ENCODE measurements at regions not wholly inside any gene's neighbourhood (a gene's known extent, or its start where the extent isn't known, plus 50 kb on each side); places are given as distances from the start of the nearest gene placed in this dataset.

GRCh38 chr2:14988600-14988999, 356.1 kb downstream of the LRATD1 start:
- H3K4me1 Mint-ChIP-seq: no peaks in the 10 kb centered on the region
- no peak overlapping the region for H3K4me3 Mint-ChIP-seq
- H3K9ac ChIP-seq (ENCODE audit: low read length): no peak overlapping the region
- H3K4me1 ChIP-seq (ENCODE audit: control insufficient read depth in 2 of 2, insufficient read depth in 2 of 2, low read length in 2 of 2): no peaks in the 10 kb centered on the region
- POLR2A ChIA-PET: no interaction called here
- no peaks in the 10 kb centered on the region for H3K27me3 ChIP-seq (replicated peaks in 1 of 4; ENCODE audit: control extremely low read depth in 1 of 4, control insufficient read depth in 3 of 4, insufficient read depth in 4 of 4, low read length in 3 of 4)
- ATAC-seq (ENCODE audit: low read depth): no peak
- no peak overlapping the region for H3K4me2 ChIP-seq (replicated peaks; ENCODE audit: low read depth, low read length, poor library complexity, severe bottlenecking)
- DNase-seq: no peak
- CTCF ChIA-PET: no interaction called here
- no peaks in the 10 kb centered on the region for H3K36me3 ChIP-seq (replicated peaks in 1 of 2; ENCODE audit: control extremely low read depth in 1 of 2, control insufficient read depth in 1 of 2, extremely low read depth in 1 of 2, insufficient read depth in 2 of 2, low read length in 1 of 2)
- no peaks in the 10 kb centered on the region for H3K9me3 Mint-ChIP-seq (ENCODE audit: insufficient read depth)
- peaks cover 6% of the 10 kb centered on the region for H3K27me3 Mint-ChIP-seq
- no peak overlapping the region for H2AFZ ChIP-seq (ENCODE audit: insufficient read depth, low read depth, low read length, poor library complexity, severe bottlenecking)
- H3K27ac ChIP-seq (ENCODE audit: low read length in 2 of 2): no peak overlapping the region
- H3K9me3 ChIP-seq (ENCODE audit: control extremely low read depth in 1 of 3, control insufficient read depth in 2 of 3, insufficient read depth in 1 of 3, low read length in 2 of 3): no peaks in the 10 kb centered on the region
- no peaks in the 10 kb centered on the region for H4K20me1 ChIP-seq (ENCODE audit: control insufficient read depth, insufficient read depth, low read length, poor library complexity, severe bottlenecking)
- no peaks in the 10 kb centered on the region for H3K79me2 ChIP-seq (ENCODE audit: control insufficient read depth, insufficient read depth, low read length)
- intact Hi-C loops (cut with micrococcal nuclease): no loop called here
- TF ChIP-seq CTCF (IDR thresholded peaks at IDR 0.05) (no peak), EZH2 (IDR thresholded peaks at IDR 0.05; ENCODE audit: borderline replicate concordance, insufficient read depth, low read depth, low read length, poor library complexity, severe bottlenecking) (no peak)
- no peak overlapping the region for H3K4me3 ChIP-seq (ENCODE audit: control extremely low read depth in 1 of 5, extremely low read depth in 1 of 5, insufficient read depth in 1 of 5, low read depth in 2 of 5, low read length in 4 of 5)
- no peak overlapping the region for H3K27ac Mint-ChIP-seq

- H2AFZ ChIP-seq (ENCODE audit: insufficient read depth, low read depth, low read length, poor library complexity, severe bottlenecking): no peak overlapping the region
- H3K79me2 ChIP-seq (ENCODE audit: control insufficient read depth, insufficient read depth, low read length): no peaks in the 10 kb centered on the region
- WGBS (ENCODE audit: insufficient coverage): 100% methylated on average over 3 of the region's 4 CpGs
- intact Hi-C loops (cut with micrococcal nuclease): no loop called here
- TF ChIP-seq CTCF (IDR thresholded peaks at IDR 0.05) (no peak), EZH2 (IDR thresholded peaks at IDR 0.05; ENCODE audit: borderline replicate concordance, insufficient read depth, low read depth, low read length, poor library complexity, severe bottlenecking) (no peak)
- ChIA-PET CTCF (no interaction called here), POLR2A (no interaction called here)
- H3K36me3 ChIP-seq (replicated peaks in 1 of 2; ENCODE audit: control extremely low read depth in 1 of 2, control insufficient read depth in 1 of 2, extremely low read depth in 1 of 2, insufficient read depth in 2 of 2, low read length in 1 of 2): no peaks in the 10 kb centered on the region
- H3K27me3 Mint-ChIP-seq: no peaks in the 10 kb centered on the region
- H3K27ac ChIP-seq (ENCODE audit: low read length in 2 of 2): no peak overlapping the region
- ATAC-seq (ENCODE audit: low read depth) (no peak), DNase-seq (no peak)
- no peaks in the 10 kb centered on the region for H3K9me3 Mint-ChIP-seq (ENCODE audit: insufficient read depth)
- H3K27me3 ChIP-seq (replicated peaks in 1 of 4; ENCODE audit: control extremely low read depth in 1 of 4, control insufficient read depth in 3 of 4, insufficient read depth in 4 of 4, low read length in 3 of 4): no peaks in the 10 kb centered on the region
- H3K4me3 ChIP-seq (ENCODE audit: control extremely low read depth in 1 of 5, extremely low read depth in 1 of 5, insufficient read depth in 1 of 5, low read depth in 2 of 5, low read length in 4 of 5): no peak overlapping the region
- H3K27ac Mint-ChIP-seq: no peak overlapping the region
- no peaks in the 10 kb centered on the region for H4K20me1 ChIP-seq (ENCODE audit: control insufficient read depth, insufficient read depth, low read length, poor library complexity, severe bottlenecking)
- no peaks in the 10 kb centered on the region for H3K4me1 ChIP-seq (ENCODE audit: control insufficient read depth in 2 of 2, insufficient read depth in 2 of 2, low read length in 2 of 2)
- no peak overlapping the region for H3K4me2 ChIP-seq (replicated peaks; ENCODE audit: low read depth, low read length, poor library complexity, severe bottlenecking)
- no peaks in the 10 kb centered on the region for H3K4me1 Mint-ChIP-seq
- peaks cover 0 to 3% (median 0%) of the 10 kb centered on the region in 3 donors for H3K9me3 ChIP-seq (ENCODE audit: control extremely low read depth in 1 of 3, control insufficient read depth in 2 of 3, insufficient read depth in 1 of 3, low read length in 2 of 3)
- H3K4me3 Mint-ChIP-seq: no peak overlapping the region
- H3K9ac ChIP-seq (ENCODE audit: low read length): no peak overlapping the region
Observed at GRCh38 chr2:14991723-14992122, 359.2 kb downstream of the LRATD1 start.

All from B cell (primary cell).